HL-60 (cell line): ENCODE measurements at regions not wholly inside any gene's neighbourhood (a gene's known extent, or its start where the extent isn't known, plus 50 kb on each side); places are given as distances from the start of the nearest gene placed in this dataset.
A peak's percentile ranks its signal among the peaks of the same experiment; 100 is the strongest.

Experiments
- DNase-seq, 2 experiments: peaks; one replicate each; pipeline ENCODE4 v3.0.0-alpha.2; 2010 to 2020; ENCODE audit warnings: low read depth in 1 of 2, low spot score in 1 of 2
- H3K27ac ChIP-seq: fragments of 250-450 bp; sonication (Bioruptor Pico); replicated peaks from 2 replicates; pipeline ENCODE4 v1.5.1; 2020; ENCODE audit warnings: mild to moderate bottlenecking, moderate library complexity
- H3K27me3 ChIP-seq: fragments of 250-450 bp; sonication (Bioruptor Pico); 2 replicates; pipeline ENCODE4 v1.5.1; 2021; ENCODE audit warnings: mild to moderate bottlenecking, moderate library complexity; ENCODE audit not compliant: insufficient read depth, poor library complexity, severe bottlenecking
- H3K4me3 ChIP-seq: replicated peaks from 2 replicates; pipeline ENCODE4 v1.5.1; 2011; ENCODE audit warnings: mild to moderate bottlenecking, control low read depth, low read length; ENCODE audit not compliant: insufficient read depth
- CTCF ChIP-seq: IDR thresholded peaks from one replicate; pipeline ENCODE4 v1.5.1; 2011; ENCODE audit warnings: low read length, control low read depth, inconsistent platforms; ENCODE audit not compliant: insufficient read depth
- GABPA ChIP-seq: IDR thresholded peaks from 2 replicates; pipeline ENCODE4 v1.6.1; 2012; ENCODE audit warnings: low read depth
- POLR2AphosphoS5 ChIP-seq: IDR thresholded peaks from 2 replicates; pipeline ENCODE4 v1.6.1; 2012; ENCODE audit warnings: low read depth
- REST ChIP-seq: IDR thresholded peaks from 2 replicates; pipeline ENCODE4 v1.6.1; 2012; ENCODE audit warnings: low read depth; ENCODE audit not compliant: insufficient replicate concordance
- SPI1 ChIP-seq: IDR thresholded peaks from 2 replicates; pipeline ENCODE4 v1.6.1; 2012; ENCODE audit warnings: low read depth, mild to moderate bottlenecking, borderline replicate concordance

- Histone ChIP-seq H3K27ac (no peak overlapping the region), H3K27me3 (no peaks in the 10 kb centered on the region), H3K4me3 (no peak overlapping the region)
- TF ChIP-seq POLR2AphosphoS5 = no peak
- TF ChIP-seq CTCF = no peak
- TF ChIP-seq SPI1 = no peak
- no peak for TF ChIP-seq GABPA
- TF ChIP-seq REST = no peak
- DNase-seq = no peak
Observed at GRCh38 chr12:116442946-116443345, 116.2 kb upstream of the MAP1LC3B2 start.

- Histone ChIP-seq H3K27ac (no peak overlapping the region; the same call in 1 of the 2 replicates), H3K27me3 (no peaks in the 10 kb centered on the region), H3K4me3 (no peak overlapping the region)
- DNase-seq = peak in 1 of 2 experiments; percentile 77
- TF ChIP-seq CTCF (no peak), POLR2AphosphoS5 (peak; percentile 85), SPI1 (peak; percentile 21; the same call in 1 of the 2 replicates), GABPA (no peak), REST (no peak)
Observed at GRCh38 chr12:116443821-116444589, 115.2 kb upstream of the MAP1LC3B2 start.

GRCh38 chr12:116444590-116444943, 114.6 kb upstream of the MAP1LC3B2 start:
- Histone ChIP-seq H3K27me3 (no peaks in the 10 kb centered on the region), H3K27ac (no peak overlapping the region), H3K4me3 (no peak overlapping the region)
- no peak for DNase-seq
- TF ChIP-seq REST (no peak), POLR2AphosphoS5 (no peak)
